ENCODE measurements at regions not wholly inside any gene's neighbourhood (a gene's known extent, or its start where the extent isn't known, plus 50 kb on each side); places are given as distances from the start of the nearest gene placed in this dataset.
"Not testable (repeated sequence)": the region's sequence is repeated elsewhere in the genome, so short reads cannot be mapped to it uniquely, and the experiment has no call there.

DNA sequence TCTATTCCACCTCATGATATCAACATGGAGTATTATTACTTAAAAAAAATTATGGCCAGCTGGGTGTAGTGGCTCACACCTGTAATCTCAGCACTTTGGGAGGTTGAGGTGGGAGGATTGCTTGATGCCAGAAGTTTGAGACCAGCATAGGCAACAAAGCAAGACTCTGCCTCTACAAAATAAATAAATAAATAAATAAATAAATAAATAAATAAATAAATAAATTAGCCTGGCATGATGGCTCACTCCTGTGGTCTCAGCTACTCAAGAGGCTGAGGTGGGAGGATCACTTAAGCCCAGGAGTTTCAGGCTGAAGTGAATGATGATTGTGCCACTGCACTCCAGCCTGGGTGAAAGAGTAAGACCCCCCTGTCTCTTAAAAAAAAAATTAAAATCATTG is 350.8 kb downstream of the VRK1 start:
- TF ChIP-seq POLR2A (IDR thresholded peaks at IDR 0.05; ENCODE audit: low read length); GATA1 (IDR thresholded peaks at IDR 0.05; ENCODE audit: low read depth, low read length): not testable (repeated sequence)

Measured in erythroblast (primary cell).